NCI-H2171 treated with DMSO at 0.1 percent for 48 hours (cell line): ENCODE measurements at regions not wholly inside any gene's neighbourhood (a gene's known extent, or its start where the extent isn't known, plus 50 kb on each side); places are given as distances from the start of the nearest gene placed in this dataset.

ENCODE experiments used
- DNase-seq: peaks from one replicate; lab custom pipeline; 2025; lab: John Stamatoyannopoulos, UW

DNA sequence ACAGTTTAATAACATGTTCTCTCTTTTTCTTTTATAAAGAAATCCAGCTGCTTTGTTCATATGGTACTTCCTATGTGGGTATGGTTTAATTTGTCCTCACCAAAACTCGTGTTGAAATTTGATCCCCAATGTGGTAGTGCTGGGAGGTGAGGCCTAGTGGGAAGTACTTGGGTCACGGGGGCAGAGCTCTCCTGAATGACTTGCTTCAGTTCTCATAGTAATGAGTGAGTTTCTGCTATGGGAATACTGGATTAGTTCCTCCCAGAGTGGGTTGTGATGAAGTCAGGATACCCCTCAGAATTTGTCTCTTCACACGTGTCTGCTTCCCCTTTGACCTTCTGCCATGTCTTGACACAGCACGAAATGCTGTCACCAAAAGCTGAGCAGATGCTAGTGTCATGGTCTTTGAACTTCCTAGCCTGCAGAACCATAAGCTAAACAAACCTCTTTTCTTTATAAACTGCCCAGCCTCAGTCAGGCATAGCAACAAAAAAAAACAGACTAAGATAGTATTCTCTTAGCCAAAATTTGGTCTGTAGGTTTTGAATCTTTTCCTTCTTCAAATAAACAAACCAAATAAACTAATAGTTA, 87.8 kb upstream of the HS3ST5 start:
- peak; percentile 98 for DNase-seq

GRCh38 chr6:114428341-114428740, 85.5 kb upstream of the HS3ST5 start:
- peak; percentile 27 for DNase-seq

DNA sequence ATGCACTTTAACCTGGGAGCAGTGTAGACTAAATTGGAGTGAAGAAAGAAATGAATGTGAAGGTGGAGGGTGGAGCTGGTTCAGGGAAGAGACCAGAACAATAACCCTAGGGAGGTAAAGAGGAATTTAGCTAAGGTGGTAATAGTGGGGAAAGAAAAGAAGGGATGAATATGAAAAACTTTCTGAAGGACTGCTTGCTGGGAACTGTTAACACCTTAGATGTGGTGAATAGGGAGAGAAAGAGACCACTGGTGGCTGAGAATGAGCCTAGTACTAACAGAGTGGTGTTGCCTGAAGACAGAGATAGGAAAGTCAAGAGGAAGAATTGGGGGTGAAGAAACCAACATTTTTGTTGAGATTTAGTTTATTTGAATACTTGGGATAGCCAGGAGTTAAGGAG, 78.4 kb upstream of the HS3ST5 start:
- DNase-seq = no peak

DNA sequence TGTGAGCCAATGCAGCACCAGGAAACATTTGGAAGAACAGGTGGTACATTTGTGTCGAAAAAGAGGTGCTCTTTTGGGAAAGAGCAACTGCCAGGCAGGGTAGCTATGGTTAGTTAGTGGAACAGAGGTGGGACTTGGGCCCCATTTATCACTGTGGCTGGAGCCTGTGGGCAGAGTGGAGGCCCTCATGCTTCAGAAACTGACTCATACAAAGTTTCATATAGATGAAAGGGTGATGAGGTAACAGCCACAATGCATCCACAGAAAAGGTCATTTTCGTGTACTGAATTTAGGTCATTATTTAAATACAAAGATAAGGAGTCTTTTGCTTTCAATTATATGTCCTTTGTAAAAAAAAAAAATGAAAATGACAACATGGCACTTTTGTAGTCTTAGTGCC, 76.4 kb upstream of the HS3ST5 start:
- peak; percentile 82 for DNase-seq

- no peak for DNase-seq
Measured at GRCh38 chr6:114418304-114418972, 75.6 kb upstream of the HS3ST5 start.

GRCh38 chr6:114407426-114408035, 64.7 kb upstream of the HS3ST5 start:
- no peak for DNase-seq

DNA sequence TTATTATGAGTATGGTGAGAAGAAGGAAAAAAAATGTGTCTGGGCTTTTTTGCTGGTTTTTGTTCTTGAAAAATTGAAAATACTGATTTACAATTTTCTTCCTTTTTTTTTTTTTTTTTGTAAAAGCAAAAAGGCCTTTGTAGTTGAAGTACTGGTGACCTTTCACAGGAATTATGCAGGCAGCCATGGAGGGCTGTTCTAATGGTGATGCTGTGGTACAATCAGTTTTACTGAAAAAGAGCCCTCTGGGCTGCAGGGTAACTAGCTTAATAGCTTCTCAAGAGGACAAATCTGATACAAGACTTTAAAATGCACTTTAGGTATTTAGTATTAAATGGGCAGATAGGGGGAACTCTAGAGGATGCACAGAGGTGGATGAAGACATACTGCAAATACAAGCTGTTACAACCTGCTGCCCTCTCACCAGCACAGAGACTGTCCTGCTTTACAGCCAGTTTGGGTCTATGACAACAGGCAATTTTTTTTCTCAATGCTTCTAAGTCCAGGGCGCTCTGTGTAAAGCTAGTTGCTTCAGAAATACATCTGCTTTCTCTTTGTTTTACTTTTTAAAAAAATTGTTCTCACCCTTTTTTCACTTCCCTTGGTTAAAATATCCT, 61.6 kb upstream of the HS3ST5 start:
- DNase-seq = no peak

DNA sequence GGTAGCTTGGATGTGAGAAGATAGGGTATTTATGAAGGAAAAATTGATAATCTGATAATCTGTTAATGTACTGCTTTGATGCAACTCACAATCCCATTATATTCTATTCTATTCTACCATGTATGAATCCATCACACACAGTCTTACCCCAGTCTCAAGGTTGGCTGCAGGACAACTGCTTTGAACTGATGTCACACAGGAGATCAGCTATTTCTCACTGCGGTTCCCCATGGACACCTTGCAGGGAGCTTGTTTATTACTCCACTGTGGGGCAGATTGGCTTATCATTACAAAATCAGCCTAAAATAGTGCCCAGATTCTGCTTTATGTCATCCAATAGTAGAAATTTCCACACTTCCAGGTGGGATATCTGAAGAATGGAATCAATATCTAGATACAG, 61.0 kb upstream of the HS3ST5 start:
- no peak for DNase-seq

DNA sequence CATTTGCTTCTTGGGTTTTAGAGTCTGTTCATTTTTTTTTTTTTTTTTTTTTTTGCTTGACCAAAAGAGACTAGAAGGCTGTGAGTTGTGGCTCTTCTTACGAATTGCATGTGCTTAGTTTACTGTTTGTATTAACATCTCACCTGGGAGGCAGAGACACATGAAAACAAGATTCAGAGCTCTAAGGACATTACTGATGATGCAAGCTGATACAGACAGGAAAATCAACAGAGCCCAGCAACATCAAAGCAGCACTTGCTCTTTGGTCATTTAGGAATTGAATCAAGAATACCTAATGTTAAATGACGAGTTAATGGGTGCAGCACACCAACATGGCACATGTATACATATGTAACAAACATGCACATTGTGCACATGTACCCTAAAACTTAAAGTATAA, 55.7 kb upstream of the HS3ST5 start:
- DNase-seq = no peak
